PC-3 (cell line): ENCODE measurements at regions not wholly inside any gene's neighbourhood (a gene's known extent, or its start where the extent isn't known, plus 50 kb on each side); places are given as distances from the start of the nearest gene placed in this dataset.
"Not testable (repeated sequence)": the region's sequence is repeated elsewhere in the genome, so short reads cannot be mapped to it uniquely, and the experiment has no call there.

Source experiments
- ATAC-seq: fragments of 200-7000 bp; cut with Tn5 transposase; 2 replicates; pipeline ENCODE4 v1.9.1; 2020; ENCODE audit warnings: mild to moderate bottlenecking, moderate library complexity
- BruUV-seq: library from RNA; stranded (reverse); fragments of 400-500 nt; replicated peaks from 2 replicates; lab custom pipeline; 2021; lab: Mats Ljungman, UMichigan
- CTCF ChIA-PET: fragments of 300-600 bp; sonication (Branson Sonifier 250); formaldehyde crosslinking; loops from one replicate; lab custom pipeline; 2022; ENCODE audit warnings: antibody characterized with exemption; lab: Charles Lee
- POLR2A ChIA-PET: fragments of 300-600 bp; sonication (Branson Sonifier 250); formaldehyde crosslinking; loops from one replicate; lab custom pipeline; 2022; ENCODE audit warnings: antibody characterized with exemption; ENCODE audit not compliant: unreplicated experiment; lab: Charles Lee
- DNase-seq: peaks from one replicate; pipeline ENCODE4 v3.0.0-alpha.2; 2015
- H2AFZ ChIP-seq: fragments of 300-600 bp; sonication (generic); 2 replicates; pipeline ENCODE4 v1.6.0; 2016; ENCODE audit warnings: antibody characterized with exemption, low read length
- H3F3A ChIP-seq: fragments of 300-600 bp; sonication (generic); one replicate; pipeline ENCODE4 v1.6.0; 2017; ENCODE audit warnings: antibody characterized with exemption, low read length, control low read depth, mild to moderate bottlenecking; ENCODE audit not compliant: unreplicated experiment
- H3K27ac ChIP-seq: fragments of 300-600 bp; sonication (generic); 2 replicates; pipeline ENCODE4 v1.5.1; 2016; ENCODE audit warnings: mild to moderate bottlenecking, low read length
- H3K27me3 ChIP-seq: fragments of 300-600 bp; sonication (generic); 2 replicates; pipeline ENCODE4 v1.6.1; 2016; ENCODE audit warnings: low read length, mixed read lengths
- H3K36me3 ChIP-seq: fragments of 300-600 bp; sonication (generic); 2 replicates; pipeline ENCODE4 v1.6.1; 2016; ENCODE audit warnings: low read depth, mixed run types, low read length, mixed read lengths
- H3K4me1 ChIP-seq: fragments of 300-600 bp; sonication (generic); 2 replicates; pipeline ENCODE4 v1.5.1; 2016; ENCODE audit warnings: low read length; ENCODE audit not compliant: insufficient read depth
- H3K4me2 ChIP-seq: fragments of 300-600 bp; sonication (generic); 2 replicates; pipeline ENCODE4 v1.6.0; 2016; ENCODE audit warnings: low read length
- H3K4me3 ChIP-seq: fragments of 300-600 bp; sonication (generic); 2 replicates; pipeline ENCODE4 v1.5.1; 2016; ENCODE audit warnings: mild to moderate bottlenecking, low read length, mixed read lengths
- H3K79me2 ChIP-seq: fragments of 300-600 bp; sonication (generic); 2 replicates; pipeline ENCODE4 v1.6.1; 2017; ENCODE audit warnings: low read length, mixed read lengths
- H3K9ac ChIP-seq: fragments of 300-600 bp; sonication (generic); 2 replicates; pipeline ENCODE4 v1.6.0; 2016; ENCODE audit warnings: mild to moderate bottlenecking, low read length
- H3K9me2 ChIP-seq: fragments of 300-600 bp; sonication (generic); replicated peaks from 2 replicates; pipeline ENCODE4 v1.6.1; 2016; ENCODE audit warnings: mixed run types, low read length, mixed read lengths
- H3K9me3 ChIP-seq: fragments of 300-600 bp; sonication (generic); 2 replicates; pipeline ENCODE4 v1.6.1; 2016; ENCODE audit warnings: low read length, mixed read lengths
- H4K20me1 ChIP-seq: fragments of 300-600 bp; sonication (generic); 2 replicates; pipeline ENCODE4 v1.6.1; 2016; ENCODE audit warnings: low read length, mixed read lengths
- CTCF ChIP-seq: fragments of 300-600 bp; sonication (generic); conservative IDR thresholded peaks from 2 replicates; pipeline ENCODE4 v1.5.1; 2017; ENCODE audit warnings: antibody characterized with exemption, low read depth, mild to moderate bottlenecking, low read length
- EZH2 ChIP-seq: fragments of 300-600 bp; sonication (generic); IDR thresholded peaks from one replicate; pipeline ENCODE4 v1.6.1; 2017; ENCODE audit warnings: antibody characterized with exemption, mild to moderate bottlenecking, low read length; ENCODE audit not compliant: unreplicated experiment
- EZH2phosphoT487 ChIP-seq: fragments of 300-600 bp; sonication (generic); IDR thresholded peaks from 2 replicates; pipeline ENCODE4 v1.6.1; 2018; ENCODE audit warnings: mild to moderate bottlenecking, antibody characterized with exemption, low read length, borderline replicate concordance
- intact Hi-C: fragments of 100-400 bp; cut with micrococcal nuclease; formaldehyde crosslinking; loops from 2 replicates; pipeline ENCODE4 v1.9.0; 2023

- no peaks in the 10 kb centered on the region for H3K9me2 ChIP-seq
- H3K4me2 ChIP-seq: no peak overlapping the region
- H3K27me3 ChIP-seq: no peaks in the 10 kb centered on the region
- POLR2A ChIA-PET: no interaction called here
- no peaks in the 10 kb centered on the region for H3K4me1 ChIP-seq
- H3K4me3 ChIP-seq: no peak overlapping the region
- DNase-seq (no peak), ATAC-seq (no peak)
- intact Hi-C loops: no loop called here
- H3K36me3 ChIP-seq: no peaks in the 10 kb centered on the region
- H3F3A ChIP-seq: no peaks in the 10 kb centered on the region
- no peak for TF ChIP-seq EZH2phosphoT487
- TF ChIP-seq CTCF: no peak
- TF ChIP-seq EZH2: no peak
- H3K9me3 ChIP-seq: no peaks in the 10 kb centered on the region
- H3K79me2 ChIP-seq: no peaks in the 10 kb centered on the region
- no peak overlapping the region for H3K27ac ChIP-seq
- H4K20me1 ChIP-seq: no peaks in the 10 kb centered on the region
- BruUV-seq: no TSS peak
- H2AFZ ChIP-seq: no peak overlapping the region
- H3K9ac ChIP-seq: no peak overlapping the region
- CTCF ChIA-PET: no interaction called here
Measured at GRCh38 chr19:28063702-28064101, 1149.2 kb downstream of the UQCRFS1 start.

GRCh38 chr19:28061111-28061510 lies 1151.8 kb downstream of the UQCRFS1 start:
- POLR2A ChIA-PET: no interaction called here
- DNase-seq (no peak), ATAC-seq (no peak)
- Histone ChIP-seq H3K27ac (no peak overlapping the region), H3K4me3 (no peak overlapping the region), H3K4me2 (no peak overlapping the region), H3K36me3 (no peaks in the 10 kb centered on the region), H2AFZ (no peak overlapping the region), H3K9me2 (no peaks in the 10 kb centered on the region), H3F3A (no peaks in the 10 kb centered on the region), H3K79me2 (no peaks in the 10 kb centered on the region), H3K27me3 (no peaks in the 10 kb centered on the region), H3K9me3 (no peaks in the 10 kb centered on the region), H4K20me1 (no peaks in the 10 kb centered on the region), H3K9ac (no peak overlapping the region), H3K4me1 (no peaks in the 10 kb centered on the region)
- TF ChIP-seq EZH2phosphoT487 (no peak), CTCF (no peak), EZH2 (no peak)
- CTCF ChIA-PET: no interaction called here
- intact Hi-C loops: no loop called here
- no TSS peak for BruUV-seq

- BruUV-seq, H3K9me2 ChIP-seq, H3K36me3 ChIP-seq, CTCF ChIA-PET, POLR2A ChIA-PET, ATAC-seq, DNase-seq, H4K20me1 ChIP-seq, H3F3A ChIP-seq, H3K27ac ChIP-seq, H3K9me3 ChIP-seq, H3K79me2 ChIP-seq, H3K4me1 ChIP-seq, H3K4me3 ChIP-seq, H3K27me3 ChIP-seq, H2AFZ ChIP-seq, intact Hi-C loops, H3K4me2 ChIP-seq, H3K9ac ChIP-seq: not testable (repeated sequence)
Measured at GRCh38 chr19:28057026-28057425, 1155.9 kb downstream of the UQCRFS1 start.
